GM13976 (cell line): ENCODE measurements at regions not wholly inside any gene's neighbourhood (a gene's known extent, or its start where the extent isn't known, plus 50 kb on each side); places are given as distances from the start of the nearest gene placed in this dataset.
"Not testable (repeated sequence)": the region's sequence is repeated elsewhere in the genome, so short reads cannot be mapped to it uniquely, and the experiment has no call there.

Experiments
- DNase-seq: peaks from one replicate; pipeline ENCODE4 v3.0.0; 2012; ENCODE audit warnings: low spot score
- in situ Hi-C: fragments of 300-500 bp; cut with MboI; formaldehyde crosslinking; loops from one replicate; pipeline ENCODE4 v1.12.0; 2022; ENCODE audit warnings: low sequenced_read_pairs, mixed read lengths, inconsistent platforms; ENCODE audit not compliant: unreplicated experiment
- TF ChIP-seq, protein P1 (sequence below): IDR thresholded peaks from 2 replicates; pipeline ENCODE4 v1.5.1; 2012; ENCODE audit warnings: borderline replicate concordance, mild to moderate bottlenecking; ENCODE audit not compliant: insufficient read depth; ENCODE audit errors: extremely low read depth, missing control alignments, control extremely low read depth

DNA sequence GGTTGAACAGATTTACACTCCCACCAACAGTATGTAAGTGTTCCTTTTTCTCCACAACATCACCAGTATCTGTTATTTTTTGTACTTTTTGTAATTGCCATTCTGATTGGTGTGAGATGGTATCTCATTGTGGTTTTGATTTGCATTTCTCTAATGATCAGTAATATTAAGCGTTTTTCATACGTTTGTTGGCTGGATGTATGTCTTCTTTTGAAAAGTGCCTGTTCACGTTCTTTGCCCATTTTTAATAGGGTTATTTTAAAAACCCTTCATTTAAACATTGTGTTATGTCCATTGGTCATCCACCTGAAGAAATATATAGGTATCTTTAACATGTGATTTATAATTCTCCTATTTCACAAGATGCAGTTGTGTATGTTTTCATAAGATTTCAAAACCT lies 291.3 kb downstream of the SEMA3D start:
- TF ChIP-seq, protein P1, sequence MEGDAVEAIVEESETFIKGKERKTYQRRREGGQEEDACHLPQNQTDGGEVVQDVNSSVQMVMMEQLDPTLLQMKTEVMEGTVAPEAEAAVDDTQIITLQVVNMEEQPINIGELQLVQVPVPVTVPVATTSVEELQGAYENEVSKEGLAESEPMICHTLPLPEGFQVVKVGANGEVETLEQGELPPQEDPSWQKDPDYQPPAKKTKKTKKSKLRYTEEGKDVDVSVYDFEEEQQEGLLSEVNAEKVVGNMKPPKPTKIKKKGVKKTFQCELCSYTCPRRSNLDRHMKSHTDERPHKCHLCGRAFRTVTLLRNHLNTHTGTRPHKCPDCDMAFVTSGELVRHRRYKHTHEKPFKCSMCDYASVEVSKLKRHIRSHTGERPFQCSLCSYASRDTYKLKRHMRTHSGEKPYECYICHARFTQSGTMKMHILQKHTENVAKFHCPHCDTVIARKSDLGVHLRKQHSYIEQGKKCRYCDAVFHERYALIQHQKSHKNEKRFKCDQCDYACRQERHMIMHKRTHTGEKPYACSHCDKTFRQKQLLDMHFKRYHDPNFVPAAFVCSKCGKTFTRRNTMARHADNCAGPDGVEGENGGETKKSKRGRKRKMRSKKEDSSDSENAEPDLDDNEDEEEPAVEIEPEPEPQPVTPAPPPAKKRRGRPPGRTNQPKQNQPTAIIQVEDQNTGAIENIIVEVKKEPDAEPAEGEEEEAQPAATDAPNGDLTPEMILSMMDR: no peak
- no peak for DNase-seq
- in situ Hi-C loops: no loop called here

DNA sequence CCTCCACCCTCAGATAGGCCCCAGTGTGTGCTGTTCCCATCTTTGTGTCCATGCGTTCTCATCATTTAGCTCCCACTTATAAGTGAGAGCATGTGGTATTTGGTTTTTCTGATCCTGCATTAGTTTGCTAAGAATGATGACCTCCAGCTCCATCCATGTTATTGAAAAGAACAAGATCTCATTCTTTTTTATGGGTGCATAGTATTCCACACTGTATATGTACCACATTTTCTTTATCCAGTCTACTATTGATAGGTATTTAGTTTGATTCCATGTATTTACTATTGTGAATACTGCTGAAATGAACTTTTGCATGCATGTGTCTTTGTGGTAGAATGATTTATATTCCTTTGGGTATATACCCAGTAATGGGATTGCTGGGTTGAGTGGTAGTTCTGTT lies 303.3 kb downstream of the SEMA3D start:
- in situ Hi-C loops, DNase-seq: not testable (repeated sequence)

DNA sequence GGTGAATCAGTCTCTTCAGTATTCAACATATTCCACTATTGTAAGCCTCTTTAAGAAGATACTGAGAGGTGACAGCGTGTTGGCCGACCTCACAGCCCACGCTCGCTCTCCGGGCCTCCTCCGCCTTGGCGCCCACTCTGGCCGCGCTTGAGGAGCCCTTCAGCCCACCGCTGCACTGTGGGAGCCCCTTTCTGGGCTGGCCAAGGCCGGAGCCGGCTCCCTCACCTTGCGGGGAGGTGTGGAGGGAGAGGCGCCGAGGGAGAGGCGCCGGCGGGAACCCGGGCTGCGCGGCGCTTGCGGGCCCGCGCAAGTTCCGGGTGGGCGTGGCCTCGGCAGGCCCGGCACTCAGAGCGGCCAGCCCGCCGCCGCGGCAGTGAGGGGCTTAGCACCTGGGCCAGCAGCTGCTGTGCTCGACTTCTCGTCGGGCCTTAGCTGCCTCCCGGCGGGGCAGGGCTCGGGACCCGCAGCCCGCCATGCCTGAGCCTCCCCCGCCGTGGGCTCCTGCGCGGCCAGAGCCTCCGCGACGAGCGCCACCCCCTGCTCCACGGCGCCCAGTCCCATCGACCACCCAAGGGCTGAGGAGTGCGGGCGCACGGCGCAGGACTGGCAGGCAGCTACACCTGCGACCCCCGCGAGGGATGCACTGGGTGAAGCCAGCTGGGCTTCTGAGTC lies 306.4 kb downstream of the SEMA3D start:
- DNase-seq, in situ Hi-C loops: not testable (repeated sequence)

DNA sequence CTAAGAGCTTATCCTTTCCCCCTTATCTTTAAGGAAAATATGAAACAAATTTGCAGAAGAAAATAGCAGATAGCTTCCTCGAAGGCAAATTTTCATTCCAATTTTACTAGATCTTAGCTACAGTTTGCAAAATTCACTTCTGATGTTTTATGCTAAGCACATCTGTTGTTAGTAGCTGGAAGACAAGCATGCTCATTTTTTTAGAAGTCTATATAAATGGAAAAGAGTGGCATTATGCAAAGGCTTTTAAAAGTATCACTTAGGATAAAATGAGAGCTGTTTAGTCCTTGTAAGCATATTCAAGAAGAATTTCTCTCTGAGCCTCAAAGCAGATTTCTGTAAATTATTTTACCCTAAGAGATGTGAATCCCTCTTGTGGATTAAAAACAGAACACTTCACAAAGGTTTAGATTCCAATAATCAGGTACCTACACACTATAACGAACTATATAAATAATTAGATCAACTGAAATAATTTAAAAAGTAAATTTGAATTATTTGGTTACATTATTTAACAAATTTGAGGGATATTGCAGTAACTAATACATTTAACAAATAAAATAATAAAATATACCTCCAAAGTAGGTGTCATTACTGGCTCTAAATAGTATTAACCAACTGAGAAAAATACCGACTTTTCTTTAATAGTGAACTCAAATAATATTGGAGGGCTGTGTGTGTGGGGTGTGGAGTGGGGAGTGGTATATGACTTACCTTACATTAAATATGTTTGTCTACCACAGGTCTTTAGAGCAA lies 307.1 kb downstream of the SEMA3D start:
- in situ Hi-C loops: no loop called here
- no peak for DNase-seq
- TF ChIP-seq, protein P1: no peak

DNA sequence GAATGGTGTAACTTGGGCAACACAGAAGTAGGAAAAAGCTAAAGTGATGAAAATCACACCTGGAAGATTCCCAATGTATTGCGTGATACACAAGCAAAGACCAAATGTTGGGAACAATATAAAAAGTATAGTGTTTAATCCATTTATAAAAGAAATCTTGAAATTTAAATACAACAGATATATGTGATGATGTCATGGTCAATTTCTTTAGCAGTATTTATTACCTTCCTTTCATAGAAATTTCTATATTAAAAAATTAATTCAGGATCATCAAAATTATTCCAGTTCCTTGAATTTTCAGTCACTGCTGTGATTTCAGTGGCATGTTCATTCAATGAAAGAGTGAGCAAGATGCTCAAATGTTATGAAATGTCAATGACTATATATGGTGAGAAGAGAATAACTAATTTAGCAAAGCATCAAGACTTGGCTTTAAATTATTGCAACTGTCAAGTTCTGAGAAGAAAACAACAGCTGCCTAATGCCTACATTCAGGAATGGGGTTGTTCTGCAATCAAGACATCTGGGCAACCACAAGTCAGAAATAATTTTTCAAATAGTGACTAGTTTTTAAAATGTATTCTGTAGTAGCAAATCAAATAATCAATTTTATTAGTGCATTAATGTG lies 308.8 kb downstream of the SEMA3D start:
- TF ChIP-seq, protein P1: no peak
- no peak for DNase-seq
- in situ Hi-C loops: no loop called here

DNA sequence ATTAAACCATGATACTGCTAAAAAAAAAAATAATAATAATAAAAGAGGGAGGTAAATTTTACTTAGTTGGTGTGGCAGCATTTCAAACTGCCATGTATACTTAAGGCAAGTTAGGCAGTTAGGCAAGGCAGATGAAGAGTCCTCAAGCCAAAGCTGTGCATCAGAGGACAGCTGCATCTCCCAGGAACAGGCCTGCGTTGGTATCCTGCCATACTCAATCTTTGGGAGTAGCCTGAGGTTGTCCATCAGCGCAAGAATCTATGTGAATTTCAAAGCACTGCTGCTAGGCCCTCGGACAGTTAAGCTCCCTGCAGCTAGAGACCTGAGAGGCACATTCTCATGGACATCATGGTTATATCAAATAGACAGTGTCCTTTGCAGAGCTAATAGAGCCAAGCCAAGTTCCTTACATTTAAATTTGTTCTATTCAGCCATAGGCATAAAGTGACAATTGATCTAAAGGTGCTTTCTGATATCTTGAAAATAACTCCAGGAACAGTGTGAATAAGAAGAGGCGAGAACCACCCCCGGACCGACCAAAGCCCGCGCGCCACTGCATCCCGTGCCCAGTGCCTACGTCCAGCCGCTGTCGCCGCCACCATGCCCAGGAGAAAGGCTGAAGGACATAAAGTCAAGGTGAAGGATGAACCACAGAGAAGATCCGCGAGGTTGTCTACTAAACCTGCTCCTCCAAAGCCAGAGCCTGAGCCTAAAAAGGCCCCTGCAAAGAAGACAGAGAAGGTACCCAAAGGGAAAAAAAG lies 310.6 kb downstream of the SEMA3D start:
- TF ChIP-seq, protein P1: no peak
- in situ Hi-C loops: no loop called here
- no peak for DNase-seq

DNA sequence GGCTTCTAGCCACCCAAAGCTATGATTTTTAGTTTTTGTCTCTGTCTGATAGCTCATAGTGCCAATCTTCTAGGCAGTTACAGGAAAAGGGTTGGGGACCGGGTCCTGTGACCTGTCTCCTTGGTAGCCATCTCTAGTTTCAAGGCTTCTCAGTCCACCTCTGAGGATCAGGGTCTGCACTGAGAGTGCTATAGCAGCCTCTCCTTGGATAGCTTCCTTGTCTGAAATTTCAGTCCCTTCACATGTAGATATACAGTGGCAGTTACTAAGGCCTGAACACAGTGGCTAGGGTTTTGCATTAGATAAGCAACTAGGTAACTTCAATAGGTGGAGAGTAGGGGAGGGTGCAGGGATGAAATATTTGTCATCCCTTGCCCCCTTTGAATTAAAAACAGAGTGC lies 321.3 kb downstream of the SEMA3D start:
- in situ Hi-C loops: no loop called here
- no peak for DNase-seq
- TF ChIP-seq, protein P1: no peak
